Caco-2 (cell line): ENCODE measurements at regions not wholly inside any gene's neighbourhood (a gene's known extent, or its start where the extent isn't known, plus 50 kb on each side); places are given as distances from the start of the nearest gene placed in this dataset.

Experiments
- BruUV-seq: library from RNA; stranded (reverse); fragments of 400-500 nt; replicated peaks from 2 replicates; lab custom pipeline; 2021; lab: Mats Ljungman, UMichigan
- CTCF ChIA-PET: fragments of 300-600 bp; sonication (Branson Sonifier 250); formaldehyde crosslinking; loops from one replicate; lab custom pipeline; 2022; ENCODE audit warnings: antibody characterized with exemption; lab: Charles Lee
- POLR2A ChIA-PET: fragments of 300-600 bp; sonication (Branson Sonifier 250); formaldehyde crosslinking; loops from one replicate; lab custom pipeline; 2022; ENCODE audit warnings: antibody characterized with exemption; lab: Charles Lee
- DNase-seq, 2 experiments: peaks; one replicate each; pipeline versions ENCODE4 v3.0.0 to v3.0.0-alpha.2; 2020 to 2022
- H3K27me3 ChIP-seq: replicated peaks from 2 replicates; pipeline ENCODE4 v1.6.0; 2011; ENCODE audit warnings: low read length; ENCODE audit not compliant: control insufficient read depth, insufficient read depth
- H3K36me3 ChIP-seq: 2 replicates; pipeline ENCODE4 v1.5.1; 2011; ENCODE audit warnings: low read length; ENCODE audit not compliant: control insufficient read depth, insufficient read depth
- H3K4me1 ChIP-seq: fragments of 250-450 bp; sonication (Bioruptor Pico); 2 replicates; pipeline ENCODE4 v1.5.1; 2020; ENCODE audit warnings: mild to moderate bottlenecking
- H3K4me3 ChIP-seq: 2 replicates; pipeline ENCODE4 v1.5.1; 2011; ENCODE audit warnings: low read depth, mild to moderate bottlenecking, control low read depth, low read length
- H3K9me3 ChIP-seq: fragments of 250-450 bp; sonication (Bioruptor Pico); 2 replicates; pipeline ENCODE4 v1.5.1; 2020; ENCODE audit warnings: mild to moderate bottlenecking, moderate library complexity
- H3K27ac Mint-ChIP-seq: one replicate; pipeline ENCODE4 v1.8.0; 2022; ENCODE audit warnings: mixed read lengths; ENCODE audit not compliant: unreplicated experiment
- H3K27me3 Mint-ChIP-seq: one replicate; pipeline ENCODE4 v1.8.0; 2022; ENCODE audit warnings: mixed read lengths; ENCODE audit not compliant: insufficient read depth, unreplicated experiment
- H3K36me3 Mint-ChIP-seq: one replicate; pipeline ENCODE4 v1.8.0; 2022; ENCODE audit warnings: mild to moderate bottlenecking, mixed read lengths; ENCODE audit not compliant: insufficient read depth, unreplicated experiment
- H3K4me1 Mint-ChIP-seq: one replicate; pipeline ENCODE4 v1.8.0; 2022; ENCODE audit warnings: low read depth, mixed read lengths; ENCODE audit not compliant: unreplicated experiment
- H3K4me3 Mint-ChIP-seq: one replicate; pipeline ENCODE4 v1.8.0; 2022; ENCODE audit warnings: mild to moderate bottlenecking, moderate library complexity, mixed read lengths; ENCODE audit not compliant: unreplicated experiment
- H3K9me3 Mint-ChIP-seq: one replicate; pipeline ENCODE4 v1.8.0; 2022; ENCODE audit warnings: mixed read lengths; ENCODE audit not compliant: unreplicated experiment
- CTCF ChIP-seq, 2 experiments: fragments of 200-600 bp in 1 of 2; IDR thresholded peaks; 1 replicate in 1 of 2; 2 replicates in 1 of 2; pipeline versions ENCODE4 v1.5.1 to v1.8.0; 2011 to 2022; ENCODE audit warnings: antibody characterized with exemption in 1 of 2, control low read depth in 1 of 2, inconsistent platforms in 1 of 2, low read depth in 1 of 2, low read length in 1 of 2, mild to moderate bottlenecking in 1 of 2, moderate library complexity in 1 of 2; ENCODE audit not compliant: insufficient read depth in 1 of 2, severe bottlenecking in 1 of 2, unreplicated experiment in 1 of 2
- intact Hi-C: fragments of 100-400 bp; cut with micrococcal nuclease; formaldehyde crosslinking; loops from one replicate; pipeline ENCODE4 v1.10.0; 2022; ENCODE audit not compliant: unreplicated experiment

DNA sequence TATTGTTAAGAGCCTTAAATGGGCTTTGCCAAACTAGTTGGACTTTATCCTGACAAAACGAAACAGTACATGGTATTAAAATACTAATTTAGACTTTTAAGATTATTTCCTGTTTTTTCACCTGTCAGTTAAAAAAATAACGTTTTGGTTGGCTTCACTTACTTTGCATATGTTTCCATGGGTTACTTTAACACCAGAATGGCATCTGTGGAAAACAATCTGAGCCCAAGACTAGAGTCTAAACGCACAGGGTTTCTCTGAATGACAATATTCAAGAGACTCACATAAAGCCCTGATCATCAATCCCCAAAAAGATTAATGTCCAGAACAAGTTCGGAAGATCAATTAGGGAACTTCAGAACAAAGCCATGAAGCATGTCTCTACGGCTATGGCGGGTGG lies 888.0 kb downstream of the EPHA4 start:
- no peaks in the 10 kb centered on the region for H3K9me3 ChIP-seq
- no peaks in the 10 kb centered on the region for H3K36me3 ChIP-seq
- H3K9me3 Mint-ChIP-seq: no peaks in the 10 kb centered on the region
- H3K27me3 ChIP-seq: no peaks in the 10 kb centered on the region
- peaks cover 11% of the 10 kb centered on the region for H3K27me3 Mint-ChIP-seq
- no peaks in the 10 kb centered on the region for H3K4me1 Mint-ChIP-seq
- H3K4me3 Mint-ChIP-seq: no peak overlapping the region
- H3K4me1 ChIP-seq: no peaks in the 10 kb centered on the region
- ChIA-PET CTCF (no interaction called here), POLR2A (no interaction called here)
- TF ChIP-seq CTCF (IDR thresholded peaks at IDR 0.05; ENCODE audit: insufficient read depth in 1 of 2, low read depth in 1 of 2, low read length in 1 of 2, severe bottlenecking in 1 of 2, unreplicated experiment in 1 of 2): no peak
- BruUV-seq: no TSS peak
- no peaks in the 10 kb centered on the region for H3K36me3 Mint-ChIP-seq
- DNase-seq: no peak
- intact Hi-C loops: loop anchor here (10.0 kb wide), 3 partner anchors 201 to 421 kb away; no protein-coding TSS in a partner anchor
- H3K4me3 ChIP-seq: no peak overlapping the region
- no peak overlapping the region for H3K27ac Mint-ChIP-seq

GRCh38 chr2:220687231-220687843 lies 884.8 kb downstream of the EPHA4 start:
- Histone ChIP-seq H3K9me3 (no peaks in the 10 kb centered on the region), H3K4me3 (no peak overlapping the region), H3K36me3 (no peaks in the 10 kb centered on the region), H3K27me3 (no peaks in the 10 kb centered on the region), H3K4me1 (no peaks in the 10 kb centered on the region)
- H3K27ac Mint-ChIP-seq: no peak overlapping the region
- peaks cover 20% of the 10 kb centered on the region for H3K9me3 Mint-ChIP-seq
- peaks cover 10% of the 10 kb centered on the region for H3K27me3 Mint-ChIP-seq
- no TSS peak for BruUV-seq
- peak; percentile 69 to 77 for DNase-seq
- ChIA-PET POLR2A (no interaction called here), CTCF (interaction anchor here (0.7 kb wide), 1 partner anchor 414 kb away, joined by 3 read pairs; no protein-coding TSS in a partner anchor)
- intact Hi-C loops: loop anchor here (1.0 to 10.0 kb wide), 5 partner anchors 197 to 1282 kb away; no protein-coding TSS in a partner anchor
- TF ChIP-seq CTCF (IDR thresholded peaks at IDR 0.05; ENCODE audit: insufficient read depth in 1 of 2, low read depth in 1 of 2, low read length in 1 of 2, severe bottlenecking in 1 of 2, unreplicated experiment in 1 of 2): peak; percentile 92 to 98
- H3K36me3 Mint-ChIP-seq: no peaks in the 10 kb centered on the region
- H3K4me3 Mint-ChIP-seq: no peak overlapping the region
- no peaks in the 10 kb centered on the region for H3K4me1 Mint-ChIP-seq

DNA sequence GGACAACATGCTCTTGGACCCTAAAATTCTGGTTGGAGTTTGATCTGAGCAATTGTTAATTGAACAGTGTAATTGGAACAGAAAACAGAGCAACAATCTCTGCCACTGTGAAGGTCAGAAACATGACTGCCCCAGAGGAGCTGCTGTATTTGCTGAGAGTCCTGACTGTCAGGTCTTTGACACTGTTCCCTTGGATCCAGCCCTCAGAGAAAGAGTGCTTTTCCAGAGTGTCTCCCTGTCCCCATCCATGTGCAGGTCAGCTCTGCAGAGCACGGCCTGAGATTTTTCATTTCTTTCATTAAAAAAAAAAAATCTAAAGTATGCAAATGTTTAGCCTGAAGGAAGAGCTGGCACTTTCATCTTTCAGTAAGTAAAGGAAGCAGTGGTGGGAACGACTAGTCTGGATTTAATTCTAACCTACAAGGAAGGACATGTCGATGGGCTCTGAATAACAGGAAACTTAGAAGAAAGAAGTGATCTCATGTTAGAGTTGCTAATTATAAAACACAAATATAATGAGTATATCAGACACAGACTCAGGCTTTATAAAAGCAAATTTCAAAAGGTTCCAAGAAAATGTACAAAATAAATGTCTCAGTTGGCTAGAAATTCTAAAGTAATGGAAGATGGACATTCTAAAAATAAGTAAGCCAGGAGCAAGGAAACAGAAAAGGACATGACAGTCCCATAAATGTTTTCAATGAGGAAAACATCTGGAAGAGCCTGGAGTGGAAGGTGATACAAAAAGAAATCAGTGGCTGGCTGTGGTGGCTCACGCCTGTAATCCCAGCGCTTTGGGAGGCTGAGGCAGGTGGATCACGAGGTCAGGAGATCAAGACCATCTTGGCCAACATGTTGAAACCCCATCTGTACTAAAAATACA lies 876.5 kb downstream of the EPHA4 start:
- H3K4me3 Mint-ChIP-seq: no peak overlapping the region
- TF ChIP-seq CTCF (IDR thresholded peaks at IDR 0.05; ENCODE audit: insufficient read depth in 1 of 2, low read depth in 1 of 2, low read length in 1 of 2, severe bottlenecking in 1 of 2, unreplicated experiment in 1 of 2): no peak
- Histone ChIP-seq H3K27me3 (no peaks in the 10 kb centered on the region), H3K9me3 (no peaks in the 10 kb centered on the region; the same call in 1 of the 2 replicates), H3K4me1 (no peaks in the 10 kb centered on the region), H3K36me3 (no peaks in the 10 kb centered on the region), H3K4me3 (no peak overlapping the region)
- H3K4me1 Mint-ChIP-seq: peaks cover 5% of the 10 kb centered on the region
- peaks cover 8% of the 10 kb centered on the region for H3K9me3 Mint-ChIP-seq
- BruUV-seq: no TSS peak
- H3K27ac Mint-ChIP-seq: no peak overlapping the region
- ChIA-PET POLR2A (no interaction called here), CTCF (no interaction called here)
- intact Hi-C loops: no loop called here
- no peaks in the 10 kb centered on the region for H3K36me3 Mint-ChIP-seq
- H3K27me3 Mint-ChIP-seq: peaks cover 4% of the 10 kb centered on the region
- DNase-seq: no peak
